GM12891 (cell line): ENCODE measurements at regions not wholly inside any gene's neighbourhood (a gene's known extent, or its start where the extent isn't known, plus 50 kb on each side); places are given as distances from the start of the nearest gene placed in this dataset.

Source experiments
- DNase-seq: peaks from one replicate; pipeline ENCODE4 v3.0.0; 2011; ENCODE audit warnings: low spot score; ENCODE audit not compliant: insufficient read length
- FAIRE-seq: peaks from 2 replicates; lab custom pipeline; 2011; peaks lifted over from hg19 to GRCh38; lab: Jason Lieb, UNC
- PAX5 ChIP-seq: IDR thresholded peaks from 2 replicates; pipeline ENCODE4 v1.6.1; 2011; ENCODE audit warnings: low read length, moderate library complexity, mild to moderate bottlenecking; ENCODE audit not compliant: insufficient read depth, severe bottlenecking
- POLR2A ChIP-seq: IDR thresholded peaks from 2 replicates; pipeline ENCODE4 v1.6.1; 2011; ENCODE audit warnings: low read depth, low read length, control low read depth
- POLR2AphosphoS5 ChIP-seq: IDR thresholded peaks from 2 replicates; pipeline ENCODE4 v1.6.1; 2011; ENCODE audit warnings: low read depth, low read length, control low read depth
- POU2F2 ChIP-seq: IDR thresholded peaks from 2 replicates; pipeline ENCODE4 v1.6.1; 2011; ENCODE audit warnings: low read depth, mild to moderate bottlenecking, control low read depth, low read length, moderate library complexity
- SPI1 ChIP-seq: IDR thresholded peaks from 2 replicates; pipeline ENCODE4 v1.6.1; 2011; ENCODE audit warnings: low read depth, low read length, control low read depth
- TAF1 ChIP-seq: IDR thresholded peaks from 2 replicates; pipeline ENCODE4 v1.6.1; 2011; ENCODE audit warnings: low read depth, low read length, control low read depth

DNA sequence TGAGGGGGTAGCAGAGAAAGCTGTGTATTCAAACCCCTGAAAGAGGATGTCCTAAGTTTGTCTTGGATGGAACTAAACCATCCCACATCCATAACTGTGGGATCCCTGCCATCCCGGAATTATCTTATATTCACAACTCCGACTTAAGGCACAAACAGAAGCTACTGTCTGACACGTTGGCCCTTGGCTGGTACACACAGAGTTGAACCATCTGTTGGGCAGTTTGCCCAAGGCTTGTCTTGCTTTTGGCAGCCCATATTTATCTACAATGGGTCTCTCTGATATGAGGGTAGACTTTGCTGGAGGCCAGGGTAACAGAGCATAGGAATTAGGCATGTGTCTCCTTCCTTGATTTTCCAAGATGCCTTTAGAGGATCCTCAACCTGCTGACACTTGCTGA lies 116.6 kb upstream of the PROKR2 start:
- no peak for TF ChIP-seq POU2F2
- TF ChIP-seq POLR2AphosphoS5: no peak
- TF ChIP-seq SPI1: no peak
- TF ChIP-seq TAF1: no peak
- TF ChIP-seq PAX5: no peak
- TF ChIP-seq POLR2A: no peak

DNA sequence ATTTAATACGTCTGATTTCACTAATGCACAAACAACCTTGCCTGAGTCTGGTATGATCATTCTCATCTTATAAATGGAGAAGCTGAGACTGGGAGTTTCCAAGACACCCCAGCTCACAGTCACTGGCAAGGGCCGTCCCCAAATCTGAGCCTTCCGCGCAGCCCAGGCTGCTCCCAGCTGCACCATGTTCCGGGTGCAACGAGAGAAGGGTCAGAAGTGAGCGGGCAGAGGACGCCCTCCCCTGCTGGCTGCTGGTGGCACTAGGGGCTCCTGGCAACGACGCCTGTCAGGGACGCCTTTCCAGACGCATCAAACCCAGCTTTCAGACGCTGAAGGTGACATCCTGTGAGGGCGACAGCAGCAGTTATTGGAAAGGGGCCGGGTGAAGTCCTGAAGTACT lies 115.3 kb upstream of the PROKR2 start:
- FAIRE-seq (no peak), DNase-seq (no peak)
- TF ChIP-seq PAX5: no peak

More for the DNA sequence above, 116.6 kb upstream of the PROKR2 start:
- no peak for FAIRE-seq
- no peak for DNase-seq

DNA sequence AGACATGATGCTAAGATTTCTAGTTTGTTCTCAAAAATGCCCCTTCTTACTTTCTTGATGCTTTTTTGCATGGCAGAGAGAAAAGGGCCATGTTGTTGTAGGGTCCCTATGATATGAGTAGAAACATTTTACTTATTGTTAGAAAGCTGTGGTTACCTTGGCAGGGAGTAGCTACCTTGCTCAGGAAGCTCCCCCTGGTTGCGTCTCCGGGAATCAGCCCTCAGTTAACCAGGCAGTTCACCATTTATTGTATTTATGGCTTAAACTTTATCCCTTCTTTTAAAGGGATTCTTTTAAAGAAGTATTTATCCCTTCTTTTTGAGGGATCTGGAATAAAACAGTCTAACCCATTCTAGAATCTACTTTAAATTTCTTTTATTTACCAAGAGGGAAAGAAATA lies 113.9 kb upstream of the PROKR2 start:
- TF ChIP-seq POLR2A (no peak), PAX5 (no peak), POLR2AphosphoS5 (no peak), TAF1 (no peak), SPI1 (no peak), POU2F2 (no peak)
- DNase-seq: no peak
- FAIRE-seq: no peak

DNA sequence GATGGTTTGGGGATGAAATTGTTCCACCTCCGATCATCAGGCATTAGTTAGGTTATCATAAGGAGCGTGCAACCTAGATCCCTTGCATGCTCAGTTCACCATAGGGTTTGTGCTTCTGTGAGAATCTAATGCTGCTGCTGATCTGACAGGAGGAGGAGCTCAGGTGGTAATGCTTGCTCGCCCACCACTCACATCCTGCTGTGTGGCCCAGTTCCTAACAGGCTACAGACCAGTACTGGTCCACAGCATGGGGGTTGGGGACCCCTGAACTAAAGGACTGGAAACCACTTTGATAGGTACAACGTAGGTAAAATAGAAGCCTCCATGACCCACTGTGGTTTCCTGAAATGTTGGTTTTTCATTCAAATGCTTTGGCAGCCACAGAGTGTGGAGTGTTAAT lies 109.3 kb upstream of the PROKR2 start:
- FAIRE-seq (no peak), DNase-seq (no peak)
- TF ChIP-seq POLR2AphosphoS5 (no peak), POLR2A (no peak), POU2F2 (no peak), PAX5 (no peak), SPI1 (no peak), TAF1 (no peak)

DNA sequence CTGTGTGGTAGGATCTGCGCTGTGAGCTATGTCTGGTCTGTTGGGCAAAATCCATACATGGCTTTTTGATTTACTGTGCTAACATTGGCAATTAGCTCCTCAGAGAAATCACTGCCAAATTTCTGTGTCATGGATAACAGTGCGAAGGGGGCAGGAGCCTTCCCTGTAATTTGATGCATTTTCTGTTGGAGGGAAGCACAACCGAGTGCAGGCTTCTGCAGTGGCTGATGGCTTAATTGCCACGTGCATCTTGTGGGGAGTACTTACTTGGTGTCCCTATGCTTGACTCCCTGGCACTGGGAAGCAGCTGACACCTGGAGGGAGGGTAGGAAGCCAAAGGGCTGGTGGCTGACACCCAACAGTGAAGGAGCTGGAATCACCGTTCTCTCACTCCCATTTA lies 99.3 kb upstream of the PROKR2 start:
- no peak for TF ChIP-seq PAX5
- TF ChIP-seq POU2F2: no peak
- no peak for TF ChIP-seq POLR2A
- TF ChIP-seq POLR2AphosphoS5: no peak
- no peak for TF ChIP-seq SPI1
- TF ChIP-seq TAF1: no peak
- FAIRE-seq: no peak
- DNase-seq: no peak

DNA sequence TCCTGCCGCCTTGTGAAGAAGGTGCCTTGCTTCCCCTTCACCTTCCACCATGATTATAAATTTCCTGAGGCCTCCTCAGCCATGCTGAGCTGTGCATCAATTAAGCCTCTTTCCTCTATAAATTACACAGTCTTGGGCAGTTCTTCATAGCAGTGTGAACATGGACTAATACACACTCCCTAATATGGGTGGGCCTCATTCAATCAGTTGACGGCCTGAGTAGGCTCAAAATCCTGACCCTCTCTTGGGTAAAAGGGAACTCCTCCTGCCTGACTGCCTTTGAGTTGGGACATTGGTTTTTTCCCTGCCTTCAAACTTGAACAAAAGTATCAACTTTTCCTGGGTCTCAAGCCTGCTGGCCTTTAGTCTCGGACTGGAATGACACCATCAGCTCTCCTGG lies 96.6 kb upstream of the PROKR2 start:
- no peak for DNase-seq
- TF ChIP-seq POLR2AphosphoS5 (no peak), TAF1 (no peak), POU2F2 (no peak), POLR2A (no peak), PAX5 (no peak), SPI1 (no peak)
- no peak for FAIRE-seq

DNA sequence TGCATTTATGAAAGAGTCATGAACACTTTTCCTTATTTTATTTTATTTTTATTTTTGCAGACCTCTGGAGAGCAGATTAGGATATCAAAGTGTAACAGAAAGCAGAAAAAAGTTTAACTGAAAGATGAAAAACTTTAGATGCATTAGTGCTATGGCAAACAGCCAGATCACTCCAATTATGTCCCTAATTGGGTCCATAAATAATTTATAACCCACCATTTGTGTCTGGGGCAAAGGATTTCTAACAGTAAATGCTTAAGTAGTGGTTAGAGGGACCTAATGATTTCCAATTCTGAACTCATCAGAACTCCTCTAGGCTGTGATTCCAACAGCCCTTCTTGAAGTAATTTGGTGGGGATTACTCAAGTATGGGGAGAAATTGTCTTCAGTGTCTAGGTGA lies 93.7 kb upstream of the PROKR2 start:
- DNase-seq (no peak), FAIRE-seq (no peak)
- TF ChIP-seq TAF1 (no peak), POLR2AphosphoS5 (no peak)

DNA sequence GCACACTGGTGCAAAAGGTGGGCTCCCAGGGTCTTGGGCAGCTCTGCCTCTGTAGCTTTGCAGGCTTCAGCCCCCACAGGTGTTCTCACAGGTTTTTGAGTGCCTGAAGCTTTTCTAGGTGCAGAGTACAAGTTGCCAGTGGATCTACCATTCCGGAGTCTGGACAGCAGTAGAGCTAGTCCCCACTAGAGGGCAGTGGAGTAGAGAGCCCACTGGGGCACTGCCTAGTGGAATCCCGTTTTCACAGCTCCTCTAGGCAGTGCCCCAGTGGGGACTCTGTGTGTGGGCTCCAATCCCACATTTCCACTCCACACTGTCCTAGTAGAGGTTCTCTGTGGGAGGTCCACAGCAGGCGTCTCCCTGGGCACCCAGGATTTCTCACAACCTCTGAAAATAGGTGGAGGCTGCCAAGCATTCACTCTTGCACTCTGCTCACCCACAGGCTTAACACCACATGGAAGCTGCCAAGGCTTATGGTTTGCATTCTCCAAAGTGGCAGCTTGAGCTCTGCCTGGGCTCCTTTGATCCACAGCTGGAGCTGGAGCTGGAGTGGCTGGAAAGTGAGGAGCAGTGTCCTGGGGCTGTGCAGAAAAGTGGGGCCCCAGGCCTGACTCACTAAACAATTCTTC lies 86.3 kb upstream of the PROKR2 start:
- no peak for FAIRE-seq
- DNase-seq: peak; percentile 9
- TF ChIP-seq PAX5 (no peak), POLR2A (no peak), POLR2AphosphoS5 (no peak), POU2F2 (no peak), TAF1 (no peak), SPI1 (no peak)

DNA sequence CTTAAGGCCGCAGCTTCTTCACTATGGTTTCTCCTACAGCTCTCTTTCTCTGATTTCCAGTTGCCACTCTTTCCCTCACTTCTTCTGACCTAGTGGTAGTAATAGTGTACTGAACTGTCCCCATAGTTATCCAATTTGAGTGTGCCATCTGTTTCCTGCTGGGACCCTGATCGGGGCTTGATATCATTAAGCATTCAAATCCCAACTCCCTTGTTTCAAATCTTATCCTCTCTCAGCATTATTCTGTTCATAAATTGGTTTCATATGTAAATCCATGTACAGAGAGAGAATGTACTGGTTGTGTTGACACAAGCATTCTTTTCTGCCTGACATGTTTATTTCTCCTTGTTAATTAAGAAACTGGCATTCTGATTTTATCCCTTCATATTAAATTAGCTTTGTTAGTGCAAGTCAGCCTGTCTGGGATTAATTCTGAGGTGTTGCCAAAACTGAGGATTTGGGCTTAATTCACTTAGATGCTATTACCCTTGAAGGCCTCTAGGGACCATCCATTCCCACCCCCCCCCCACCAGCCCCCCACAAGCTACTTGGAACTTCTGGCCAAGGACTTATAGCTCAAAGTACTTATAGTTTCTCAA lies 84.6 kb upstream of the PROKR2 start:
- DNase-seq (no peak), FAIRE-seq (no peak)
- TF ChIP-seq POU2F2 (no peak), SPI1 (no peak)

DNA sequence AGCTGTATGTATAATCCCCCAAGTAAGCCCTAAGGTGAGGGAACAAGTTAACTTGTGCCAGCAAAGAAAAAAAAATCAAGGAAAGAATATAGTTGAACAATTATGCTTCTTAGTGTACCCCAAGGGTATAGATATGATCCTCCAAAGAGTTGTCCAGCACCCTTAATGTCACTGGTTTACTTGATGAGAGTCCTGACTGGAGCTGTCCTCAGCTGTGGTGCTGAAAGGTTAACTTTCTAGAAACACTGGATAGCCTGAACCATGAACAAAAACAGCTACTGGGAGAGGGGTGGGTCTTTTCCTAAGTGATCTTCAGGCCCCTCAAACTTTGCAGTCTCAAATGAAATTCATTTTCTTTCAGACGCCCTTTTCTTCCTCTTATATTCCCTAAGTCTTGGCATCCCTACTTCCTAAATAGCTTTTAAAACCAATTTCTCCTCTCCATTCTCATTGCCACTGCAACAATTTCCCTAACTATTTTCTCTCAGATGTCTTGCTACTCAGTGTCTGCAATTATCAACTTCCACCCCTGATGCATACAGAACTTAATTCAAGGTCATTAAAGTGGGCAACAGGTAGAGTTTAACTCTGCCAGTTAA lies 83.5 kb upstream of the PROKR2 start:
- DNase-seq (no peak), FAIRE-seq (no peak)

More for the DNA sequence above, 83.5 kb upstream of the PROKR2 start:
- TF ChIP-seq SPI1 (no peak), POLR2A (no peak), PAX5 (no peak), POLR2AphosphoS5 (no peak), TAF1 (no peak), POU2F2 (no peak)
